Astrocyte (in vitro differentiated cells and primary cell): ENCODE measurements at regions not wholly inside any gene's neighbourhood (a gene's known extent, or its start where the extent isn't known, plus 50 kb on each side); places are given as distances from the start of the nearest gene placed in this dataset.
A peak's percentile ranks its signal among the peaks of the same experiment; 100 is the strongest.

Source experiments
- DNase-seq: peaks from one replicate; pipeline ENCODE4 v3.0.0-alpha.2; 2010; ENCODE audit warnings: low read depth
- FAIRE-seq: peaks from 2 replicates; lab custom pipeline; 2011; peaks lifted over from hg19 to GRCh38; lab: Jason Lieb, UNC
- H2AFZ ChIP-seq: 2 replicates; pipeline ENCODE4 v1.6.0; 2012; ENCODE audit warnings: low read depth, low read length, inconsistent platforms
- H3K27ac ChIP-seq: 2 replicates; pipeline ENCODE4 v1.5.1; 2011; ENCODE audit warnings: low read depth, low read length, inconsistent platforms
- H3K27me3 ChIP-seq: 2 replicates; pipeline ENCODE4 v1.6.0; 2011; ENCODE audit warnings: low read length, inconsistent platforms; ENCODE audit not compliant: insufficient read depth
- H3K36me3 ChIP-seq: 2 replicates; pipeline ENCODE4 v1.5.1; 2011; ENCODE audit warnings: low read length, inconsistent platforms; ENCODE audit not compliant: insufficient read depth
- H3K4me1 ChIP-seq: 2 replicates; pipeline ENCODE4 v1.5.1; 2011; ENCODE audit warnings: low read length, inconsistent platforms; ENCODE audit not compliant: insufficient read depth
- H3K4me2 ChIP-seq: 2 replicates; pipeline ENCODE4 v1.6.0; 2012; ENCODE audit warnings: low read length, inconsistent platforms
- H3K4me3 ChIP-seq: 2 replicates; pipeline ENCODE4 v1.5.1; 2011; ENCODE audit warnings: low read depth, mild to moderate bottlenecking, low read length, inconsistent platforms; ENCODE audit not compliant: insufficient read depth
- H3K79me2 ChIP-seq: 2 replicates; pipeline ENCODE4 v1.6.0; 2012; ENCODE audit warnings: mild to moderate bottlenecking, low read length, inconsistent platforms; ENCODE audit not compliant: insufficient read depth
- H3K9ac ChIP-seq: 2 replicates; pipeline ENCODE4 v1.6.0; 2012; ENCODE audit warnings: mild to moderate bottlenecking, low read length, inconsistent platforms
- H3K9me3 ChIP-seq: 2 replicates; pipeline ENCODE4 v1.5.1; 2012; ENCODE audit warnings: low read depth, mild to moderate bottlenecking, low read length, inconsistent platforms; ENCODE audit not compliant: insufficient read depth
- H4K20me1 ChIP-seq: 2 replicates; pipeline ENCODE4 v1.6.0; 2012; ENCODE audit warnings: low read length, inconsistent platforms; ENCODE audit not compliant: insufficient read depth
- H3K27ac Mint-ChIP-seq: one replicate; pipeline ENCODE4 v1.8.0; 2021; ENCODE audit warnings: mild to moderate bottlenecking, mixed read lengths; ENCODE audit not compliant: unreplicated experiment
- H3K27me3 Mint-ChIP-seq: one replicate; pipeline ENCODE4 v1.8.0; 2021; ENCODE audit warnings: low read depth, mixed read lengths; ENCODE audit not compliant: unreplicated experiment
- H3K36me3 Mint-ChIP-seq: one replicate; pipeline ENCODE4 v1.8.0; 2021; ENCODE audit warnings: low read depth, mixed read lengths; ENCODE audit not compliant: unreplicated experiment
- H3K4me1 Mint-ChIP-seq: one replicate; pipeline ENCODE4 v1.8.0; 2021; ENCODE audit warnings: low read depth, mixed read lengths; ENCODE audit not compliant: unreplicated experiment
- H3K4me3 Mint-ChIP-seq: one replicate; pipeline ENCODE4 v1.8.0; 2021; ENCODE audit warnings: mild to moderate bottlenecking, moderate library complexity, mixed read lengths; ENCODE audit not compliant: unreplicated experiment
- H3K9me3 Mint-ChIP-seq: one replicate; pipeline ENCODE4 v1.8.0; 2021; ENCODE audit warnings: mild to moderate bottlenecking, mixed read lengths; ENCODE audit not compliant: unreplicated experiment
- EZH2 ChIP-seq: IDR thresholded peaks from 2 replicates; pipeline ENCODE4 v1.6.1; 2012; ENCODE audit warnings: mild to moderate bottlenecking, low read length, inconsistent platforms; ENCODE audit not compliant: insufficient read depth
- TF ChIP-seq, protein P1 (sequence below): IDR thresholded peaks from 2 replicates; pipeline ENCODE4 v1.5.1; 2011; ENCODE audit warnings: low read depth, mild to moderate bottlenecking, inconsistent platforms, low read length, moderate library complexity; ENCODE audit not compliant: insufficient read depth

DNA sequence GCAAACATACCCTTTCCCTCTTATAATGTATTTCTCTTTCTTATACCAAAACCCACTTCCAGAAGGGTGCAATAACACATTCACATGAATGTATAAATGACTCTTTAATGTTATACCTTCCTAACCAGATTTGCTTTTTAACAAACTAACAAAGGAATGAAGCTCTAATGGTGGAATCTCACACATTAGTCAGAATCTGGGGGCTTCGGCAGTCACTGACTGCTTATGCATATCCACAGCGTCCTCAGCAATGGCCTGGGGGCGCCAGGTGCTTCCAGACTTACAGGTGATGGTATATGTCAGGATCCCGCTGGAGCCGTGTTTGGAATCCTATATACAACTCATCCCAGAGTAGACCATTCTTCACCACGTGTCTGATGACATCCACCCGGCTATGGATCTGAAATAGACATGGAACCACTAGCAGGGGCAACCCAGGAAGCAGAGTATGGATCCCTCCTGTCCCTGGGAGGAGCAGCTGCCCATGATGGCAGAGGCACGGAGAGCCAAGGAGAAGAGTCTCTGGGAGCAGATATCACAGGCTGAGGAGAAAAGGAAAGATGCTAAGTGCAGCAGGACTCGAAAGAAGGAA is 150.8 kb upstream of the RIPOR2 start:
- H3K4me2 ChIP-seq = no peak overlapping the region
- peaks cover 13% of the 10 kb centered on the region for H3K4me1 ChIP-seq
- Mint-ChIP-seq H3K4me1 (peaks cover 10% of the 10 kb centered on the region), H3K9me3 (no peaks in the 10 kb centered on the region), H3K27ac (no peak overlapping the region), H3K36me3 (no peaks in the 10 kb centered on the region), H3K27me3 (peaks cover 2% of the 10 kb centered on the region), H3K4me3 (no peak overlapping the region)
- H3K9ac ChIP-seq = no peak overlapping the region
- H3K27me3 ChIP-seq = no peaks in the 10 kb centered on the region
- DNase-seq = no peak
- FAIRE-seq = no peak
- no peak overlapping the region for H3K4me3 ChIP-seq
- no peak overlapping the region for H2AFZ ChIP-seq
- no peaks in the 10 kb centered on the region for H3K79me2 ChIP-seq
- no peaks in the 10 kb centered on the region for H3K9me3 ChIP-seq
- no peak overlapping the region for H3K27ac ChIP-seq
- no peaks in the 10 kb centered on the region for H4K20me1 ChIP-seq
- H3K36me3 ChIP-seq = no peaks in the 10 kb centered on the region
- TF ChIP-seq EZH2 = no peak
- TF ChIP-seq, protein P1, sequence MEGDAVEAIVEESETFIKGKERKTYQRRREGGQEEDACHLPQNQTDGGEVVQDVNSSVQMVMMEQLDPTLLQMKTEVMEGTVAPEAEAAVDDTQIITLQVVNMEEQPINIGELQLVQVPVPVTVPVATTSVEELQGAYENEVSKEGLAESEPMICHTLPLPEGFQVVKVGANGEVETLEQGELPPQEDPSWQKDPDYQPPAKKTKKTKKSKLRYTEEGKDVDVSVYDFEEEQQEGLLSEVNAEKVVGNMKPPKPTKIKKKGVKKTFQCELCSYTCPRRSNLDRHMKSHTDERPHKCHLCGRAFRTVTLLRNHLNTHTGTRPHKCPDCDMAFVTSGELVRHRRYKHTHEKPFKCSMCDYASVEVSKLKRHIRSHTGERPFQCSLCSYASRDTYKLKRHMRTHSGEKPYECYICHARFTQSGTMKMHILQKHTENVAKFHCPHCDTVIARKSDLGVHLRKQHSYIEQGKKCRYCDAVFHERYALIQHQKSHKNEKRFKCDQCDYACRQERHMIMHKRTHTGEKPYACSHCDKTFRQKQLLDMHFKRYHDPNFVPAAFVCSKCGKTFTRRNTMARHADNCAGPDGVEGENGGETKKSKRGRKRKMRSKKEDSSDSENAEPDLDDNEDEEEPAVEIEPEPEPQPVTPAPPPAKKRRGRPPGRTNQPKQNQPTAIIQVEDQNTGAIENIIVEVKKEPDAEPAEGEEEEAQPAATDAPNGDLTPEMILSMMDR = no peak

DNA sequence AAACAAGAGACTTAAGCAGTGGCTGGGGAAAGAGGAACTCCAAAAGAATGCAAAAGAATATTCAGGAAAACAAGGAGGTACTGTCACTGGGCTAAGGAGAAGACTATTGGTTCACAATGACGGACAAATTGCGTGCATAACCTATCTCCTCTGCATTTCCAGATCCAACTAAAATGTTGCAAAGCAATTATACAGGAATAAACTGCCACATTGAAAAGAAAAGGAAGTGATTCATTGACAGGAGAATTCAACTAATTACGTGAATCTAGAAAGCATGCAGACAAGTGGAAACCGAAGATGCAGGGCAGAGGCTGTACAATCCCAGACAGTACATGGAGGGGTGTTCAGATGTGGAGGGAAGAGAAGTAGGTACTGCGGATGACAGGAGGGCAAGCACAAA is 152.8 kb upstream of the RIPOR2 start:
- no peaks in the 10 kb centered on the region for H3K27me3 ChIP-seq
- FAIRE-seq (no peak), DNase-seq (peak; percentile 83)
- Mint-ChIP-seq H3K4me3 (no peak overlapping the region), H3K27me3 (no peaks in the 10 kb centered on the region), H3K9me3 (no peaks in the 10 kb centered on the region), H3K4me1 (peaks cover 10% of the 10 kb centered on the region), H3K27ac (no peak overlapping the region), H3K36me3 (no peaks in the 10 kb centered on the region)
- H3K4me3 ChIP-seq = no peak overlapping the region
- H3K79me2 ChIP-seq = no peaks in the 10 kb centered on the region
- no peak for TF ChIP-seq EZH2
- TF ChIP-seq, protein P1 = no peak
- peak overlapping the region; percentile 46 for H3K4me2 ChIP-seq
- H3K4me1 ChIP-seq = peaks cover 13% of the 10 kb centered on the region
- H3K36me3 ChIP-seq = no peaks in the 10 kb centered on the region
- H3K9me3 ChIP-seq = no peaks in the 10 kb centered on the region
- no peak overlapping the region for H3K9ac ChIP-seq
- no peaks in the 10 kb centered on the region for H4K20me1 ChIP-seq
- H2AFZ ChIP-seq = peak overlapping the region; percentile 34
- no peak overlapping the region for H3K27ac ChIP-seq

DNA sequence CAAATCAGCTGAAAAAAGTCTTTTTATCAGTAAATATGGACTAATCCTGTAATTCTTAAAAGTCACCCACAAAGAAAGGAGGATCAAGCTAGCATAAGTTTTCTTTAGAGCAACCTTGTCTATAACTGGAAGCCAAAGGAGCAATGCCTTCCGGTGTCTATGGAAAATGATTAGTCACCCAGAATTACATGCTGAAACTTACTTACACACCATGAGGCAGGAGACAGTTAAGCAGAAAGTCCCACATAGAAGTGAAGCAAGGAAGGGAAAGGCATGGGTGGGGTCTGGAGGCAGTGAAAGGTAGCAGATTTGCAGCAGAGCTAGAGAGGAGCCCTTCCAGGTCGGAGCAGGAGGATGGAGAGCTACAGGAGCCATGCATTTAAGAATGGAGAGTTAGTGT is 153.7 kb upstream of the RIPOR2 start:
- Histone ChIP-seq H4K20me1 (no peaks in the 10 kb centered on the region), H3K4me3 (no peak overlapping the region), H3K9ac (no peak overlapping the region), H3K36me3 (no peaks in the 10 kb centered on the region), H3K27me3 (no peaks in the 10 kb centered on the region), H2AFZ (no peak overlapping the region), H3K79me2 (no peaks in the 10 kb centered on the region), H3K27ac (no peak overlapping the region), H3K4me1 (peaks cover 13% of the 10 kb centered on the region), H3K4me2 (no peak overlapping the region), H3K9me3 (no peaks in the 10 kb centered on the region)
- TF ChIP-seq, protein P1 = no peak
- no peak for TF ChIP-seq EZH2
- Mint-ChIP-seq H3K9me3 (no peaks in the 10 kb centered on the region), H3K36me3 (no peaks in the 10 kb centered on the region), H3K4me3 (no peak overlapping the region), H3K27me3 (no peaks in the 10 kb centered on the region), H3K4me1 (peaks cover 10% of the 10 kb centered on the region), H3K27ac (no peak overlapping the region)
- DNase-seq = peak; percentile 57
- no peak for FAIRE-seq
